Retinal pigment epithelial cell (primary cell): ENCODE measurements at regions not wholly inside any gene's neighbourhood (a gene's known extent, or its start where the extent isn't known, plus 50 kb on each side); places are given as distances from the start of the nearest gene placed in this dataset.
A peak's percentile ranks its signal among the peaks of the same experiment; 100 is the strongest.

ENCODE experiments used
- DNase-seq: peaks from one replicate; pipeline ENCODE4 v3.0.0-alpha.2; 2010; ENCODE audit warnings: low read depth
- H3K4me3 ChIP-seq: 2 replicates; pipeline ENCODE4 v1.5.1; 2011; ENCODE audit warnings: mild to moderate bottlenecking, low read length, control low read depth, moderate library complexity
- TF ChIP-seq, protein P1 (sequence below): conservative IDR thresholded peaks from 2 replicates; pipeline ENCODE4 v1.5.1; 2011; ENCODE audit warnings: low read depth, low read length, control low read depth, inconsistent platforms

DNA sequence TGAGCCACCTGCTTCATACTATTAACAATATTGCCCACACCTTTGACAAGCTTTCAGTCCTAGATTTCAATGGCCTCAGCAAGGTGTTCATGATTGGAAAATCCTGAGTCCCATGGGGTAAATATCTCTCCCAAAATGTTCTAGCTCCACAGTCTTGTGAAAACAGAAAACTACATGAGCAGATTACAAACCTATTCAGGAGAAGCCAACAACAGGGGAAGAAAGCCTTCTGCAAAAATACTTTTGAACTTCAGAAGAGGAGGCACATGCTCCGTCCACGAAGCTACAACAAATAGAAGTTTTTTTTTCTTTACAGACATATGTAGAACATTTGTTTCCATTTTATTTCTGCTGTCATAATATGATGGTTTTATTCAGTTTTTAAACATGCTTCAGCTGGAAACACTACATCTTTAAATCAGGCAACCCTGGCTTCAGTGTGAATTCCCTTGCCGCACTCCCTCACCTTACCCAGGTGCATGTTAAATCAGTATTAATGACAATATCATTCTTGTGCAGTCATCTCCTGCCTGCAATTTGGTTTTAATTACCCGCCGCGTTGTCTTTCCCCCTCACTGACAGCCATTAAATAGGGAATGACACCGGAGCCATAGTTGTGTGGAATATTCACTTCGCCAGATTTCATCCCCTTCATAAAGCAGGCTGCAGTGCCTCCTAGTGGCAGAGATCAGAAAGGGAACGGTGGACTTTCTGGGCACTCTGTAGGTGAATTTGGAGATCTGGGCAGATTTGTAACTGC lies 725.5 kb upstream of the ARRDC4 start:
- DNase-seq: no peak
- TF ChIP-seq, protein P1, sequence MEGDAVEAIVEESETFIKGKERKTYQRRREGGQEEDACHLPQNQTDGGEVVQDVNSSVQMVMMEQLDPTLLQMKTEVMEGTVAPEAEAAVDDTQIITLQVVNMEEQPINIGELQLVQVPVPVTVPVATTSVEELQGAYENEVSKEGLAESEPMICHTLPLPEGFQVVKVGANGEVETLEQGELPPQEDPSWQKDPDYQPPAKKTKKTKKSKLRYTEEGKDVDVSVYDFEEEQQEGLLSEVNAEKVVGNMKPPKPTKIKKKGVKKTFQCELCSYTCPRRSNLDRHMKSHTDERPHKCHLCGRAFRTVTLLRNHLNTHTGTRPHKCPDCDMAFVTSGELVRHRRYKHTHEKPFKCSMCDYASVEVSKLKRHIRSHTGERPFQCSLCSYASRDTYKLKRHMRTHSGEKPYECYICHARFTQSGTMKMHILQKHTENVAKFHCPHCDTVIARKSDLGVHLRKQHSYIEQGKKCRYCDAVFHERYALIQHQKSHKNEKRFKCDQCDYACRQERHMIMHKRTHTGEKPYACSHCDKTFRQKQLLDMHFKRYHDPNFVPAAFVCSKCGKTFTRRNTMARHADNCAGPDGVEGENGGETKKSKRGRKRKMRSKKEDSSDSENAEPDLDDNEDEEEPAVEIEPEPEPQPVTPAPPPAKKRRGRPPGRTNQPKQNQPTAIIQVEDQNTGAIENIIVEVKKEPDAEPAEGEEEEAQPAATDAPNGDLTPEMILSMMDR: peak; percentile 91
- no peak overlapping the region for H3K4me3 ChIP-seq

DNA sequence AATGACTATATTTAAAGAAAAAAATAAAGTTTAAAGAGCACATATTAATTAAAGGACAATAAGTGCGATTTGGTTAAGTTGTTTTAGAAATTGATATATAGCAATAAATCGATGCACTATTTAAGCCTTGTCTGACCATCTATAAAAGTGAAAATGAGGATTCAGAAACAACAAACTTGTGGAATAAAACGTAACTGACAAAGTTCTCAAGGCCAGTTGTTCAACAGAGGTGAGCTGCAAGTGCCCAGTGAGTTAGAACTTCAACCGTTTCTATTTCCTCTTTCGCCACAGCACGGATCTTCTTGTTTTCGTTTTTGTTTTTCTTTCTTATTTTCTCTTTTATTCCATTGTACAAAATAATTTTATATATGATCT lies 724.9 kb upstream of the ARRDC4 start:
- no peak for DNase-seq
- TF ChIP-seq, protein P1: no peak
- no peak overlapping the region for H3K4me3 ChIP-seq

DNA sequence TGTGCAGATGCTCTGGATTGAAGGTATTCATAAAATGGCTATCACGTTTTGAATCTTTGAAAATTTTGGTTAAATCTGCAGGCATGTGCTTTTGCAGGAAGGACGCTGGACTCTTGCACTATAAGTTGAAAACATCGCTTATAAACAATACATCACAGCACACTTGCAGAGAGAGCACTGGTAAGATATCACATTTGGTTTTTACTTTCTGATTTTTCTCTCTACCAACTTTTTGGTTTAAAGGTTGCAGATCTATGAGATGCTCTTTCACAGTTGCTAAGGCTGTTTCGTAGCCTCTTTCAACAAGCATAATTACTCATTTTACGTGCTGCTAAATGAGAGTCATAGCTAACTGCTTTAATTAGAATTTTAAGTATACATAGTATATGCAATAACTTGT lies 724.4 kb upstream of the ARRDC4 start:
- TF ChIP-seq, protein P1: no peak
- H3K4me3 ChIP-seq: no peak overlapping the region
- DNase-seq: no peak

DNA sequence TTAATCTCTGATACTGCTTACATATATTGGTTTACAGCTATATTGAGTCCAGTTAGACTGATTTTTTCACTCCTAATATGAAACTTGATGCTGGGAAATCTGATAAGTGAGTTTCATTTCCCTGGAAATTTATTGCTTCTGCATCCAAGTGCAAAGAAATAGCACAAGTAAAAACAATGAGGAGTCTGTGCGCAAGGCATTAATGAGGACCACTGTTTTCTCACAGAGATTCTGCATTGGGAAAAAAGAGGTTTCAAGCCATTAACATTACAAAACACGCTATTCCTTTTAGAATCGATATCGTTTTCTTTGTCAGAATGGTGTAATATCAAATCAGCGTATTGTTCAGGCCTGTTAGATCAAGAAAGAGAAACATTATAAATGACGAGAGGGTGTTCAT lies 723.3 kb upstream of the ARRDC4 start:
- TF ChIP-seq, protein P1: no peak
- no peak overlapping the region for H3K4me3 ChIP-seq
- no peak for DNase-seq

DNA sequence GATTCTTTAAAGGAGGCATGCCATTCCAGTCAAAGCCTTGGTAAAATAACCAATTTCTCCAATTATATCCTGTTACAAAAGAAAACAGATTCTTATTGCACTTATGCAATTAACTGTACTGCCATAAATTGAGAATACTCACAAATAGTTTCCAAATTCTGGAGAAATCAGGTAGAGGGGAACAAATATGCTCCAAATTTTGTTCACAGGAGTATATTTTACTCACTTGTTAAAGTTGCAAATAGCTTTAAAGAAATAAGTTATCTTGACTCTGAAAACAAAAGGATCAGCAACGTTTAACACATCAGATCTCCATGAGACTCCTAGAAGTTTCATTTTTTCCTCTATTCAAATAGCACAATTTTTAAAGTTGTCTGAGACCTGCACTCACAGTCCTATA lies 712.1 kb upstream of the ARRDC4 start:
- DNase-seq: no peak
- TF ChIP-seq, protein P1: no peak

DNA sequence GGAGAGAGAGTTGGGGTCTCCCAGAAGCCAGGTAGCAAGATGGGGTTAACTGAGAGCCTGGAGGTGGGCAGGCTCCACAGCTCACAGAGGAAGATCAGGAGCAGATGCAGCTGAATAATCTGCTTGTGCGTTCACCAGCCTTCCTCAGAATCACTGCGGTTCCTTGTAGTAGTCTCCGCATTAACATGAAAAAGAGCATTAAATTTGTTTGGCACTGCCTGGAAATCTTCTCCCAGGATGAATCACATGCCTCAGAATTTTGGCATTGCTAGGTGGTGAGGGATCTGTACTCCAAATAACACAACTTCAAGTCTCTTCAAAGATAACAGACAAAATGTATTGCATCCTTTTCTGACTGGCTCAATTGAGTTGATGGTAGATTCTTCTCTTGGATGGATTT lies 700.6 kb upstream of the ARRDC4 start:
- DNase-seq: no peak
- no peak overlapping the region for H3K4me3 ChIP-seq
- TF ChIP-seq, protein P1: no peak

More for the DNA sequence above, 712.1 kb upstream of the ARRDC4 start:
- H3K4me3 ChIP-seq: no peak overlapping the region

DNA sequence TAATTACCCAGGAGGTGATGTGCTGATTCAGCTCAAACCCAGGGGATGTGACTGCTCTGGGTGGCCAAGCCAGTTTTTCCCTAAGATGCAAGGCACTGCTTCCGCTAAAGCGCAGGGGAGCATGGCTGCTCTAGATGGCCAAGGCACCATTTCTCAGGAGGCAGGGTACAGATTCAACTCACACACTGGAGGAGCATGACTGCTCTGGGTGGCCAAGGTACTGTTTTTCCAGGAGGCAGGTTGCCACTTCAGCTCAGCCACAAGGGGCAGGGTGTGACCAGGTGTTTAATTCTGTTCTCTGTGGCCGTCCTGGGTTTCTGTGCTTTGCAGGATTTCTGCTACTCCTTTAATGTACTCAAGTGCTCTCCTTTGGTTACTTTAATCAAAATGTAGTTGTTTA lies 659.3 kb upstream of the ARRDC4 start:
- H3K4me3 ChIP-seq: no peak overlapping the region
- TF ChIP-seq, protein P1: no peak
- no peak for DNase-seq
